ENCODE measurements at regions not wholly inside any gene's neighbourhood (a gene's known extent, or its start where the extent isn't known, plus 50 kb on each side); places are given as distances from the start of the nearest gene placed in this dataset.

DNA sequence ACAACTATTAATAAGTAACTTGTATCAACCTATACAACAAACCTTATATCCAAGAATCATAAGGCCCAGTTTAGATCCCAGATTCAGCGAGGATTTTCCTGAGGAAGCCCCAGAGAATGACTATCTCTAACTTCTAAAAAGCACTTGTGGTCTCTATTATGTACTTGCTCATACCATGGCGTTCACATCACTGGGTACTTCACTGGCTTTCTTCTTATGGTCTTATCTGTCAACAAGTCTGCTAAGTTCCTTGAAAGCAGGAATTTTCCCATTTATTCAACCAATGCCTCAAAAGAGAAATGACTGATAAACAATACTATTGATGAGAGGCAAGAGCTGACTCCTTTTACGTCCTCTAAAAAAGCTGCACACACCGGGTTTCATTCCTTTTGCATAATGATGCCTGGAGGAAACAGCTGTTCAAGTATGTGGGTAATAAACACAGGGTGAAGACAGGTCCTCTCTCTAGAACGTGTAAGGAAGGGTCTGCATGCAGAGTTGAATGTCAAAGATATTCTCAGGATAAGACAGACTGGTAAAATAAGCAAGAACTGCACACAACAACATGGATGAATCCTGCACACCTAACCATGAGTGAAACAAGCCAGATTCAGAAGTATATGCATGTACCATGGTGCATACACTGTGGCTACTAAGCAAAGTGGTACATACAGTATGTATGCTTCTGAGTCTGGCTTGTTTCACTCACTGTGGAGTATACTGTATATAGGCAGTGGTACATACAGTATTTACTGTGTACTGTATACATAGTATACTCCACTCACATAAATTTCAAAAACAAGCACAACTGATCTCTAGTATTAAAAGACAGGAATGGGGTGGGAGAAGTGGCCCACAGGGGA, 408.7 kb downstream of the SHQ1 start:
- WGBS, 2 donors (ENCODE audit: low coverage in 1 of 2) = 30 to 55% methylated on average over 2 to 4 of the region's 5 CpGs
- ATAC-seq = no peak
- Histone ChIP-seq H3K27me3 (no peaks in the 10 kb centered on the region), H3K36me3 (no peaks in the 10 kb centered on the region), H3K9me3 (no peaks in the 10 kb centered on the region), H3K27ac (no peak overlapping the region), H3K4me3 (no peak overlapping the region), H3K4me1 (peaks cover 0 to 71% (median 0%) of the 10 kb centered on the region in 3 donors)
- TF ChIP-seq POLR2A (IDR thresholded peaks at IDR 0.05) (no peak), CTCF (IDR thresholded peaks at IDR 0.05) (no peak), EP300 (IDR thresholded peaks at IDR 0.05) (no peak), POLR2AphosphoS5 (IDR thresholded peaks at IDR 0.05) (no peak)

DNA sequence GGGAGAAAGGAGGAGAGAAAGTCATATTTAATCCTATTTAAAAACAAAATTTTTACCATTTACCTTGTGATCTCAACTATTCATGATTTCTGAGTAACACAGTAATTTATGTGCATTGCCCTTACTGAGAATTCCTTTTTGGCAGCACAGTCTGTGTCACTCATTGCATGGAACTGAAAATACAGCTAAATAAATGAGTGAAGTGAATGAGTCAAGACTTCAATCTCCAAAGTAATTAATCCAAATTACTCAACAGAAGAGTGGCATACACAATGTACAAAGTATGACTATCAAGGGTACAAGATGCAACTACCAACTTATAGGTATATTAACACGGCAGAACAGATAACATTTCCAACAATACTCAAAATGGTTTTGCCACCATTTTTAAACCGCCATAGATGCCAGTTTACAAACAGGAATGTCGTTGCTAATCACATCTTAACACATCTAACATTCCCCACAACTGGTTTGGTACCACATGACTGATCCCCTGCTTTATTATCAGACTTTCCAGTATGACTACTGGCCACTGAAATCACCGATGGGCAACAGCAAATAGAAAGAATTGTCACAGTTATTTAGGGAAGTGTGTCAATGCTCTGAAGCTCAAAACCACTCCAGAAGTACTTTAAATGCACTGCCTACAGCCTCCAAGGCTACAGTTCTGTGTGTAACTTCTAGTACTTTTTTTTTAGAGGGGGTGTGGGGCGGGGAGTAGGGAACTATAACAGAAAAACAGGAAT, 410.4 kb downstream of the SHQ1 start:
- WGBS, 2 donors (ENCODE audit: low coverage in 1 of 2) = 83 to 86% methylated on average over 5 of the region's 5 CpGs
- no peak overlapping the region for H3K4me3 ChIP-seq
- no peaks in the 10 kb centered on the region for H3K9me3 ChIP-seq
- peaks cover 0 to 65% (median 0%) of the 10 kb centered on the region in 3 donors for H3K4me1 ChIP-seq
- no peak for TF ChIP-seq EP300 (IDR thresholded peaks at IDR 0.05)
- TF ChIP-seq CTCF (IDR thresholded peaks at IDR 0.05) = no peak
- TF ChIP-seq POLR2A (IDR thresholded peaks at IDR 0.05) = no peak
- no peak for TF ChIP-seq POLR2AphosphoS5 (IDR thresholded peaks at IDR 0.05)
- H3K27me3 ChIP-seq = no peaks in the 10 kb centered on the region
- no peaks in the 10 kb centered on the region for H3K36me3 ChIP-seq
- no peak for ATAC-seq
- no peak overlapping the region for H3K27ac ChIP-seq

DNA sequence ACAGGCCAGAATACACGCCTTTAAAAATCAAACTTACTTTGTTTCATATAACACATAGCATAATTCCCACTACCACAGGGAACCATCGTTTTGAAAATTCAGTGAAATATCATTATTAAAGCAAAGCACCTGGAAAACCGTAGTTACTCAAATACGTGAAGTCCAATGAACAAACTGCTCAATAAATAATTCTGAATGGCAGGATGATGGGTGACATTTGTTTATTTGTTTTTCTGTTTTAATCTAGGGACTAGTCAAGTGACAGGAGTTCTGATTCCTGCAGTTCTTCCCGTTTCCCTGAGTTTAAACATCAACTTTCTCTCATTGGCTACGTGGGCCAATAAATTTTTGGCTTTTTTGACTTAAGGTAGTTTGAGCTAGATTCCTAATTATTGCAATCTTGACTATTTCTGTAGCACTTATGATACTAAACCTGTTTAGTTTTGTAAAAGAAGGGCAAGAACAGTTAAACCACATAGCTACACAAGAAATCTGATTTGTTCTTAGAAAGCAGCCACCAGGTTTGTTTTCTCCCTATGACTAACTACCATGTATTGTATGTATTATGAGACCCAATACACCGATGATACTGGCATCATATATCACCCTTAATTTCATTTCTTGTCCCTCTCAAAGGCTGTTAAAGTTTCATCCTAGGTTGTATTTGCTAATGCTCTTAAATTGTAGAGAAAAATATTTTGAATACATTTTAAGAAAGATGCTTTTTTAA, 411.2 kb downstream of the SHQ1 start:
- H3K9me3 ChIP-seq = no peaks in the 10 kb centered on the region
- 61 to 71% methylated on average over 7 of the region's 7 CpGs for WGBS, 2 donors (ENCODE audit: low coverage in 1 of 2)
- no peak for ATAC-seq
- H3K27me3 ChIP-seq = no peaks in the 10 kb centered on the region
- peaks cover 0 to 59% (median 0%) of the 10 kb centered on the region in 3 donors for H3K4me1 ChIP-seq
- H3K36me3 ChIP-seq = no peaks in the 10 kb centered on the region
- H3K27ac ChIP-seq = no peak overlapping the region
- H3K4me3 ChIP-seq = no peak overlapping the region
- TF ChIP-seq CTCF (IDR thresholded peaks at IDR 0.05) (no peak), POLR2AphosphoS5 (IDR thresholded peaks at IDR 0.05) (no peak), EP300 (IDR thresholded peaks at IDR 0.05) (no peak), POLR2A (IDR thresholded peaks at IDR 0.05) (no peak)

GRCh38 chr3:72434296-72434695, 413.9 kb downstream of the SHQ1 start:
- H3K27me3 ChIP-seq = no peaks in the 10 kb centered on the region
- H3K4me1 ChIP-seq = peaks cover 0 to 58% (median 0%) of the 10 kb centered on the region in 3 donors
- no peaks in the 10 kb centered on the region for H3K36me3 ChIP-seq
- H3K27ac ChIP-seq = no peak overlapping the region
- H3K9me3 ChIP-seq = no peaks in the 10 kb centered on the region
- ATAC-seq = no peak
- H3K4me3 ChIP-seq = no peak overlapping the region
- WGBS, 2 donors (ENCODE audit: low coverage in 1 of 2) = 57 to 74% methylated on average over 1 of the region's 1 CpG
- TF ChIP-seq CTCF (IDR thresholded peaks at IDR 0.05) = no peak
- TF ChIP-seq EP300 (IDR thresholded peaks at IDR 0.05) = no peak
- no peak for TF ChIP-seq POLR2AphosphoS5 (IDR thresholded peaks at IDR 0.05)
- no peak for TF ChIP-seq POLR2A (IDR thresholded peaks at IDR 0.05)

Measured in gastroesophageal sphincter (tissue), 4 donors.